ENCODE measurements at regions not wholly inside any gene's neighbourhood (a gene's known extent, or its start where the extent isn't known, plus 50 kb on each side); places are given as distances from the start of the nearest gene placed in this dataset.

GRCh38 chr3:18772699-18773305 lies 347.7 kb upstream of the SATB1 start:
- no peak for DNase-seq

DNA sequence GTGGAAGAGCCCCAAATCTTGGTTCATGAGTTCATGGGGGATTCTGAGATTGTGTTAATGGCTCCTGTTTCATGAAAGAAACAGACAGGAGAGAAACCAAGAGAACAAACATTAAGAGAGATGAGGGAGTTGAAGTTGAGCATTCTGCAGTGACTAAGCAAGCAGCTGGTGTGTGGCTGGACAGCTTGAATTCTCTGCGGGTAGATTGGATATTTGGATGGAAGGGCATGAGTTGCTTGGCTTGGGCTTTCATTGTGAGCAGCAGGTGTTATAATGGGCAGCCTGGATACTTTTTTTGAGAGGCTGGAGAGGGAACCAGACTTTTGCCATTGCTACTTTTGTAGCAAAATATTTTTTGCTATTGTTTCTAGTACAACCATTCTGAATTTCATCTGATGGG lies 346.8 kb upstream of the SATB1 start:
- DNase-seq: no peak

DNA sequence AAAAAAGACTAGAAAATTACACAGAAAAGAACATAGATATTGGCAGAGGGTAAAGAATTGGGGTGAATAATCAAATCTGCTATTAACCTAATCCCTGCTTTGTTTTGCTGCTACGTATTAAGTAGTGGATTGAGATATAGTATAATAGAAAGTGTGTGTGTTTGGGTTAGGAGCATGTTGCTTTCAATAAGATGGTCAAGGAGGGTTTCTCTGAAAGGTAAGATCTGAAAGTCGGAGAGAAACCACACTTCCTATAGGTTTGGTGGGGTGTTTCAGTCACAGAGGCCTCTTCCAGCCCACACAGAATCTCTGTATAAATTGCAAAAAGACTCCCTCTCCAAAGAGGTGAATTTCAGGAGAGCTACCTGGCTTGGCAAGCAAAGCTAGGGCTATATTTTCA lies 345.7 kb upstream of the SATB1 start:
- no peak for DNase-seq

DNA sequence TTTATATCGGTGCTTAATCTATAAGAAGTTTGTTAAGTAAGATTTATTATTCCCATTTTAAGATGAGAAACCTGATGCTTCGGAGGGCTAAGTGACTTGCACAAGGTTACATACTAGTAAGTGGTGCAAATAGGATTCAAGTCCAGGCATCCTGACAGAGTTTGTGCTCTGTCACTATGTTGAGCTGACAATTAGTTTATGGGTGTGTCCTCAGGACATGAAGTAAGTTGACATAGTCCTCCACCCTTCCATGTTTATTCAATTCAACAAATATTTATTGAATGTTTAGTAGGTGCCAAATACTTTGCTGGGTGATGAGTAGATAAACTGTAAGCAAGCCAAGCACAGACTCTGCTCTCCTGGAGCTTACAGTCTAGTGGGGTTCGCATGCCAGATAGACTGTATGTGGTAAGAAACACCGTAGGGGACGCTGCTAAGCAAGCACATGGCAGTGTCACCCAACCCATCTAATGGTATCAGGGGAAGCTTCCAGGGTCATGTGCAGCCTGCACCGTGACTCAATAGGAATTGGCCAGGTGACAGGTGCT lies 342.7 kb upstream of the SATB1 start:
- DNase-seq: no peak

DNA sequence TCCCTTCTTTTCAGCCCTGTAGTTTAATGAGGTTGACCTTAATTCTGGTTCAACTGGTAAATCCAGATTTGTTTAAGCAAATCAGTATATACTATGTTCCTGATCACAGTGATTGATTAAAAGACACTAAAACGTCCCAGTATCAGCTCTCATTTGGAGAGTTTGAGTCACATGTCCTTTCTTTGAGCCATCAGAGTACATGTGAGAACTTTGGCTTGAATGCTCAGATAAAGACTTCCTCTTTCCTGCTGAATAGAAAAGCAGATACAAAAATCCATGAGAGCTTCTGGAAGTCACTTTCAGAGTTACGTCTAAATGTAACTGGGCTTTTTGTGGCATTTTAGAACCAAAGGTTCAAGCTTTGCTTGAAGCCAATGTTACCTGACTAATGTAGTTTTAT lies 341.8 kb upstream of the SATB1 start:
- no peak for DNase-seq

DNA sequence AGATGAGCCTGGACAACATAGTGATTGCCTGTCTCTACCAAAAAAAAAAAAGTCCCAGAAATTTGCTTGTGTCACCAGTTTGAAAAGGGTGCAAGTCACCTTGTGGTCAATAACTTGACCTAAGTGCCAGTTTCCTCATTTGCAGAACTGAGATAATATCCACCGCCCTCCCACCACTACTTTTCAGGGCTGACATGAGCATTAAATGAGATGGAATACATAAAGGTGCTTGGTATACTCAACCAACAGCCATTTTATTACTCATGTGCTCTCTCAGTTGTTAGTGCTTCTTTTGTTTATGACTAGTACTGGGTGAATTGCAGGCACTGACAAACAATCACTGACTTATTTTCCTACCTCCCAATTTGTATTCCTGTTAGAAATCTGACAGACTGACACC lies 340.5 kb upstream of the SATB1 start:
- DNase-seq: no peak

GRCh38 chr3:18765161-18765560 lies 340.0 kb upstream of the SATB1 start:
- no peak for DNase-seq

DNA sequence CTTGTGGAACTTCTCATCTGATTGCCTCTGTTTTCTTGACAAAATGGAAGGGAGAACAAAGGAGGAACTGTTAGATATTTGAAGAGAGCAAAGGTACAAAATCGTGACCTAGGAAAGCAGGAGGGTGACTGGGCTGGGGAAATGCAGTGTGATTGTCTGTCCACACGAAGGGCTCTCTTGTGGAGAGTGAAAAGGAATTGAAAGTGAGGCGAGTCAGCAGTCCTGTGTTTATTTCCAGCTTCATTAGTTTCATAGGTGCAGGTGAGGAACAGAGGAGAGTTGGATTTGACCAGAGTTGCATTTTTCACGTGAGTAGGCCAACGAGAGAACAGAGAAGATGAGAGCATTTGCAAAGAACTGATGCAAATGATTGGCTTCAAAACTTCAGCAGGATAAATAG lies 336.4 kb upstream of the SATB1 start:
- DNase-seq: no peak

- peak; percentile 72 for DNase-seq
Observed at GRCh38 chr3:18758047-18758704, 333.0 kb upstream of the SATB1 start.

DNA sequence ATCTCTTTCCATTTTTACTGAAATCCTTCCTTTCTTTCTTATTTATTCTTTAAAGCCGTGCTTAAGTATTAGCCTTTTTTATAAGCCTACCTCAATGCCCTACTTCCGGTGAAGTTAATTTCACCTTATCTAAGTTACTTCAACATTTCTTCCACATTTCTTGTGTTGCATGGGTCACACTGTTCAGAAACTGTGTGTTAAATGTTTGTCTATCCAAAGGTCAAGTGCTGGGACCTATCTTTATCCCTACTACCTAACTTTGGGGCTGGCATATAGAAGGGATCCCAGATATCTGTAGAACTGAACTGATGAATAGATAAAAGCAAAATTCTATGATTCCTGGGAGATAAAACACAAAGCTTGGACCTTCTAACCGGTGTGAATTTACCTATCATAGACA lies 332.3 kb upstream of the SATB1 start:
- no peak for DNase-seq

GRCh38 chr3:18752273-18752934 lies 327.3 kb upstream of the SATB1 start:
- no peak for DNase-seq

GRCh38 chr3:18751514-18751913 lies 326.4 kb upstream of the SATB1 start:
- no peak for DNase-seq

DNA sequence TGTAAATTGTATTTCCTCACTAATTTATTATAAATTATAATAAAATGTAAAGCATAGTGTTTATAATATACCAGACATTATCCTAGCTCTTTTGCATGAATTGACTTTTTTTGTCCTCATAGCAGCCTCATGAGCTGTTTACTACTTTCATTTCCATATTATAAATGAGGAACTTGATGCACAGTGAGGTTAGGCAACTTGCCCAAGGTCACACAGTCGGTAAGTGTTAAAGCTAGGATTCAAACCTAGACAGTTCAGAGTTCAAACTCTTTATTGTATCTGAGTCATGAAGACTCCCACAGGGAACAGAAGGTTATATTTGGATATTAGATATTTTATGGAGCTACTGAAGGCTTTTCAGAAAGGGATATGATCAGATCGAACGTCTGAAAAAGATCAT lies 322.2 kb upstream of the SATB1 start:
- DNase-seq: no peak

DNA sequence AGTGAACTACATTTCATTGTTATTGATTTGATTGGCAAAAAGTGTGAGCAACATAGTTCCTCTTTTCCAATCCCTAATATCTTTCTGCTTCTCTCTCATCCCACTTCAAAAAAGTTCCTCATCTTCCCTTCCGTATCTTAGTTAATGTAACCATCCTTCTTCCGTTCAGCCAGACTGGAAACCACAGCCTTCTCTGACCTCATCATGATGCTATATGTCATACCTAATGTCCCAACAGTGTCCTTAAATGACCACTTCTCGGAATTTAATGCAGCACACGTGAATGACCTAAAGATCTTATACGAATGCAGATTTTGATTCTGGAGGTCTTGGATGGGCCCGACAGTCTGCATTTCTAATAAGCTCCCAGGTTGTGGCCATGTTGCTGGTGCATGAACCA lies 320.3 kb upstream of the SATB1 start:
- no peak for DNase-seq

- no peak for DNase-seq
Observed at GRCh38 chr3:18744472-18744871, 319.3 kb upstream of the SATB1 start.

DNA sequence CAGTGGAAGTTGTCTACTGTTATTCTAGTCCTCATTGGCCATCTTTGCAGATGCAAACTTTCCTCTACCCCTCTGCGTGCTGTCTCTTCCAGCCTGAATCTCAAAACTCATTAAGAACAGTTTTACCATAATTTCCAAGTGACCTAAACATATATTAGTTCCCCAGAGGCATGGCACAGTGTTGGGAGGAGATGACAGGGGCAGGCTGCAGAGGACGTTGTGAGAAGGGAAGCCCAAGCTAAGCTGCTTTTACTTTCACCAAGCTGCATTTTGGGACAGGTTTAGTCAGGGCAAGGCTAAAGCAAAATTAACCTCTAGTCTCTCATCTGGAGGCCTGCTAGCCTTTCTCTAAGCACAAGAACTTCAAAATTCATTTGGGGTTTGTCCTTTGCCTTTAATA lies 318.6 kb upstream of the SATB1 start:
- DNase-seq: no peak

DNA sequence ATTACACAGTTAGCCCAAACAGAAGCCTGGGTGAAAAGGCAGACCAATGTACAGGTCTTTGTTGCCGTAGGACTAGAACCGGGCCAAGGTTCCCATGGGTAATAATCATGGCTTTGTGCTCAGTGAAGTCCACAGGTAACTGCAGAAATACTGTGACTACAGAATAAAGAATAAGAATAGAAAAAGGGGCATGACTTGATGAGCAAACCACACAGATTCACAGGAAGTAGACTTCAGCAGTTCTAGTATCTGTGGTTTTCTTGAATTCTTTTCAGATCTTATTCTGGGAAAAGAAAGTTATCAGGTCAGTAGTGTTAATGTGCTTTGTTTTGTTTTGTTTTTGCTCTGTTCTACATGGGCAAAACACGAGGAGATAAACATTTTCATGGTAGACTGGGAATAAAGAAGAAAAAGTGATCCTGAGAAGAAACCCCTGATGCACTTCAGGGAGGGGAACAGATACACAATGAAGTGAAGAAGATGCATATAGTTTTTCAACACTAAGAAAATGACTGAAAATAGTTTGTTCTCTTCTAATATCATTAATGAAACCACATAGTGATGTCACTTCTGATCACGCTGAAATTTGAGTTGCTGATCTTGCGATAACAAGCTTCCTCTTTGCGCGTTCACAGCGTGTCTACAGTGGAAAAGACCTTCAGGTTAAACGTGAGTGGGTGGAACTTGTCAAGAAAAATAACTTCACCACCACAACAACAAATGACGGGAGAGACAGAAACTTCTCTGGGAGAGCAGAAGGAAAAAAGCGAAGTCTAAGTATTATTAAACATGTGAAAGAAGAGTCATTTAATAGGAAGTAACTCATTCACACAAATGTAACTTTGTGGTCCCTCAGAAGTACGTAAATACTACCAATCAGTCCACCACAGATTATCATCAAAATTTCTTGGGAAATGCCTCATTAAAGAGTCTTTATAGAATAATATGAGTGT lies 315.8 kb upstream of the SATB1 start:
- no peak for DNase-seq

DNA sequence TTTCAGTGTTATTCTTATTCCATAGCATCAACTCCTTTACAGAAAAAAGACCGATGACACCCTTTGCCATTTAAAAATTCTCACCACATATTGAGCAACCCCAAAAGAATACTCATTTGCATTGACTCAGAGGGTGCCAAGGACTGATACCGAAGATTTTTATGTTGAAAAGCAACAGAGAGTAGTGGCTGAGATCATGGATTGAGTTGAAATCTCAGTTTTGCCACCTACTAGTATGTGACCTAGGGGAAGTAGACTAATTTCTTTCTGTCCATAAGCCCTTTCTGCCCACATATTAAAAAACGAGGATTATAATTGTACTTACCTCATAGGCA lies 313.9 kb upstream of the SATB1 start:
- DNase-seq: no peak

DNA sequence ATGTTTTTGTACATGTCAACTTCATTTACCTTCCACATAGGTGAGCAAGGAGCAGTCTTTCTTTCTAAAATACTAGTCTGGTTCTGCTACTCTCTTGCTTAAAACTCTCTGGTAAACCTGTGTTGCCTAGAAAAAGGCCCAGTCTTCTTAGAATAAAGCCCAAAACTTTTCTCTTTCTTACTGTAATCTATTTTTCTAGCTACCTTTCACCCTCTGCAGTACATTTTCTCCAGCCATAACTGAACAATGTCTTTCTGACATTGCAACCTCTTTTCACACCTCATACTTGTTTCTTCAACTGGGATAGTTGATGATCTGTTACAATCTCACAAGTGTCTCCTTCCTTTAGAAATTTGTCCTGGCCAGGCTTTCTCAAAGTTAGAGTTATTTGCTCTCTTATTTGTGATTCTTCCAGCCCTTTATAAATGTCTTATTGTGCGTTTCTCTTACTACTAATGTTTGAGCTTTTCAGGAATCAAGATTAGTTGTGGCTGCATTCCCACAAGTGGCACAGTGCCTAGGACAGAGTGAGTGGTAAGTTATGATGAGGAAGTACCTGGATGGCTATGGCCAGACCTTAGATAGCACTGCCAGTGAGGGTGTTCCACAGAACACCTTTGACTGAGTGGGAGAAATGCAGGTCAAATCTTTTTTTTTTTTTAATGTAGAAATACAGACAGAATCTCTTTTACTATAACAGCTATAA lies 313.4 kb upstream of the SATB1 start:
- no peak for DNase-seq

DNA sequence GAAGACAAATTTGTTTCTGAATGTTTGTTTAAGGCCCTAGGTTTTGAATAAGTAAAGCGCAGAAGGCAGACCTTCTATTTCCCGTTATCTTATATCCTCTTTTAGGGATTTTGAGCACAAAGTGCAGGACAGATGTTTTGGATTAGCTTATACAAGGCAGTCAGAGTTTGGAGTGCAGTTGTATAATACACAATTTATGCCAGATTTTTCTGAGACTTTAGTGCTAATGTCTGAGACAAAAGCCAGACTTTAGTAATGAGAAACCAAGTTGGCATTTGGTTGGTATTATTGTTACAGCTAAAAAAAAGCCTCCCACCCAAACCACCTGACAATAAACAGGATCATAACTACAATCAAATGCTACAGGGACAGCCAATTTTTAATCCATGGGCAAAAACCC lies 309.9 kb upstream of the SATB1 start:
- peak; percentile 66 for DNase-seq

DNA sequence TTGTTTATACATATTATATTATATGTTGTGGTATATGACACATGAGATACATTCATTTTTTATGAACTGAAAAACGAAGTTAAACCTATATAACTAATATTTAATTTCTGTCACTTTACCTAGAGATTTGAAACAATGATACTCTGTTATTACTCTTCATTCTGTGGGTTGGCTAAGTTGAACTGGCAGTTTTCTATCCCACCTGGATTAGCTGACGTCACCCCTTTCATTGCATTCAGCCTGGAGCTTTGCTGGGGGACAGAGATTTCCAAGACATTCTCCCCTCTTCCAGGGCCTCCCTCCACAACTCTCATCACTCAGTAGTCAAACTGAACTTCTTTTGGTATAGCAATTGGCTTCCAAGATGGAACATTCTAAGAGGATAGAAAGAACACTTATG lies 309.2 kb upstream of the SATB1 start:
- peak; percentile 13 for DNase-seq

- DNase-seq: no peak
Observed at GRCh38 chr3:18732474-18732873, 307.3 kb upstream of the SATB1 start.

Data from tongue (tissue), 1 donor.